Left colon (tissue), 2 donors: ENCODE measurements at regions not wholly inside any gene's neighbourhood (a gene's known extent, or its start where the extent isn't known, plus 50 kb on each side); places are given as distances from the start of the nearest gene placed in this dataset.

ENCODE experiments used
- ATAC-seq: fragments of 200-7000 bp; cut with Tn5 transposase; one replicate; pipeline ENCODE4 v1.9.1; 2020; ENCODE audit warnings: mild to moderate bottlenecking, moderate library complexity
- DNase-seq, 2 donors: peaks; one replicate each; pipeline ENCODE4 v3.0.0-alpha.2; 2020
- intact Hi-C, 2 donors: fragments of 100-400 bp; cut with DNase I in 1 of 2; cut with micrococcal nuclease in 1 of 2; formaldehyde crosslinking; loops; one replicate each; pipeline versions ENCODE4 v1.11.2 to v1.14.0; 2022; cut with DNase I, micrococcal nuclease
- donor health status: DM: no; HTN: no; CAD: no.
- donor health status: DM: yes; HTN: yes; CAD: no.

GRCh38 chrX:69366183-69366582 lies 137.9 kb upstream of the NALF2 start:
- intact Hi-C loops, result no loop called here
- ATAC-seq (no peak), DNase-seq (no peak)

GRCh38 chrX:69365755-69366154 lies 138.4 kb upstream of the NALF2 start:
- ATAC-seq, result no peak
- intact Hi-C loops, result no loop called here
- DNase-seq, result no peak

- no peak for DNase-seq
- ATAC-seq, result no peak
- intact Hi-C loops, result no loop called here
These were observed 138.8 kb upstream of the NALF2 start for GRCh38 chrX:69365349-69365748.

DNA sequence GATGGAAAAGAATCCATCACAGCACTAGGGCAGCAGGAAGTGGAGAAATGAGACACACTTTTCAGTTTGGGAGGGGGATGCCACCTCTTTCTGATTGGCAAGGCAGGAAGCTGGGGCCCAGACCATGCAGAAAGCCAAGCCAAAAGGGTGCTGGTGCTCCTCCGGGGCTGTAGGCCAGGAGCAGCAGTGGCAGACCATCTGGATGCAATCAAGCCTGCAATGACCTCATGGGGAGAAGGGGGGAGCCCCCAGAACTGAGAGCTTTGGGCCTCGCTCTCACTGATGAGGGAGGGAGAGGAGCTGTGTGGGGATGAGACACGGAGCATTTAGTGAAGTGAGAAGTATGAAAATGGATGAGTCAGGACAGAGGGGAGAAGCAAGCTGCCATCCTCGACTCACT lies 141.3 kb upstream of the NALF2 start:
- ATAC-seq (no peak), DNase-seq (peak in 1 of 2 donors; percentile 11)
- intact Hi-C loops, result no loop called here

GRCh38 chrX:69362354-69362753 lies 141.8 kb upstream of the NALF2 start:
- ATAC-seq, result no peak
- intact Hi-C loops, result no loop called here
- no peak for DNase-seq

DNA sequence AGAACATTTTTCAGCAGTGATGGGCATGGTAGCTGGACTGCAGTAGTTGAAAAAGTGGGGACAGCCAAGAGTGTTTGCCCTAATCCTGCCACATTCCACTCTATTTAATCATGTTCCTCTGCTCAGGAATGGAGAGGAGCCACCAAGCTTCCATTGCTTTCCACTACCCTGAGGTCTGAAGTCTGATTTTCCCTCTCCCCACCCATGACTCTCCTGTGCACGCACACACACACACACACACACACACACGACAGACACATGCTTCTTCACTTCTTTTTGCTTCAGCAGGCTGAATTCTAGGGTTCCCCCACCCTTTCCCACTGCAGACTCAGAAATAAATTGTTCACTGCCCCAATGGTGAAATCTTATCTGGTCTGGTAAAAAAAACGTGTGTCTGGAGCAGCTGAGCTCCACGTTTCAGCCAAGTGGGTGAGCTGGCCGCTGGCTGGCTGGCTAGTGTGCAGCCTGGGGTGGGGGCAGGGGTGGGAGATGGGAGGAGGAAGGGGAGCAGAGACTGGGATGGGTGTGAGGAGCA lies 142.7 kb upstream of the NALF2 start:
- DNase-seq, result no peak
- intact Hi-C loops, result no loop called here
- no peak for ATAC-seq

GRCh38 chrX:69357317-69357716 lies 146.8 kb upstream of the NALF2 start:
- ATAC-seq (no peak), DNase-seq (no peak)
- intact Hi-C loops, result no loop called here

DNA sequence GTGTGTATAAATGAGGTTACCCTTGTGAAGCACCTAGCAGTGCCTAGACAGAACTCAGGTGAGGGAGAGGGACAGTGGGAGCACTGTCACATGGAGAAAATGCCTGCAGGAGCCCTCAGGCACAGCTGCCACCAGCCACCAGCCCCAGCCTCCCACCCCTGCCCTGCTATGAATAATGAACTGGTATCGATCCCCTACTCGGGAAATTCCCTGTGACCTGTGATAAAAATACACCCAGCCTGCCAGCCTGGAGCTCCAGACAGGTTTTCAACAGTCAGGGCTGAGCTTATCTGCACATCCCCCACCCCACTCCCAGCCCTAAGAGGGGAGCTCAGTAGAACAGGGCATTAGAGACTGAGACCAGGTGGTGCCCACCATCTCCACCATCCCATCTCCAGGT lies 159.6 kb upstream of the PJA1 start:
- DNase-seq, result no peak
- ATAC-seq, result no peak
- intact Hi-C loops, result no loop called here

DNA sequence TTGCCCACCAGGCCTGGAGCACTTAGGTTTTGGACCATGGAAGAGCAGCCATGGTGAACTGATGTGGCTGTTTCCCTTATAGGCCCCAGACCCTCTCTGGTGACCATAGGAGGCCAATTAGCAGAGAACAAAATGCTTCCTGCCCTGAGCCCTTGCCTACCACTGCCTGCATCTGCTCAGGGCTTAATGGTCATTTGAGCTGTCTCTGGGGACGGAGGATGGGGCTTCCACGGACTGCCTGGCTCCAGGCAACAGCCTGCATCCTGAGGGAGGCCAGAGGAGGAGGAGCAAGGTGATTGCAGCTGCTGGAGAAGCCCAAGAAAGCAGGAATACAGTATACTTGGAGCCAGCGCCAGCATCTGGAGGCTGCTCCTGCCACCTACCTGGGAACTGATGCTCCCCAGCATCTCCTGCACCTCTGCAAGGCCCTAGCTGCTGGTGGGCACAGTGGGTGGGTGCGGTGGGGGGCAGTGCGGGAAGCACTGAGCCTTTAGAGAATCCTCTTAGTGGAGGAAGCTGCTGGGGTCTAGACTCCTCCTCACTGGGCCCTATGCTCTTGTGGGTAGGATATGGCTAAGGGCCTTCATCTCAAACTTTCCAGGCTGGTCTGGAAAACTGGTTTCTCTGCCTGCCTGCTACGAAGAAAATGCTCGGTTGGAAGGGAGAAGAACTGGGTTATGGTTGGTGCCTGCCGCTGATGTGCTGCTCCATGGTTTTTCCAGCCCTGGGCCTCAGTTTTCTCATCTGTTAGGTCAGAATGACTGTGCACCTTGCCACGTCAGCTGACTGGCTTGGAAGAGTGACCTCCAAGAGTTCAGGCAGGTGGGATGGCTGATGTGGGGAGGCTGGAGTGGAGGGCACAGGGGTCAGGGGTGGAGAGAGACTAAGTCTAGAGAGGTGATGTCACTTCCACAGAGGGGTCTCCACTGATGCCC lies 158.8 kb upstream of the PJA1 start:
- intact Hi-C loops, result no loop called here
- no peak for DNase-seq
- ATAC-seq, result no peak

- ATAC-seq, result no peak
- intact Hi-C loops, result no loop called here
- no peak for DNase-seq
These were observed 156.5 kb upstream of the PJA1 start for GRCh38 chrX:69321789-69322188.

GRCh38 chrX:69321006-69321655 lies 155.9 kb upstream of the PJA1 start:
- ATAC-seq, result no peak
- intact Hi-C loops, result no loop called here

GRCh38 chrX:69320116-69320515 lies 154.9 kb upstream of the PJA1 start:
- ATAC-seq (no peak), DNase-seq (no peak)
- intact Hi-C loops, result no loop called here

More at GRCh38 chrX:69321006-69321655, 155.9 kb upstream of the PJA1 start:
- DNase-seq, result no peak

GRCh38 chrX:69319376-69319775 lies 154.1 kb upstream of the PJA1 start:
- ATAC-seq (no peak), DNase-seq (no peak)
- intact Hi-C loops, result no loop called here

DNA sequence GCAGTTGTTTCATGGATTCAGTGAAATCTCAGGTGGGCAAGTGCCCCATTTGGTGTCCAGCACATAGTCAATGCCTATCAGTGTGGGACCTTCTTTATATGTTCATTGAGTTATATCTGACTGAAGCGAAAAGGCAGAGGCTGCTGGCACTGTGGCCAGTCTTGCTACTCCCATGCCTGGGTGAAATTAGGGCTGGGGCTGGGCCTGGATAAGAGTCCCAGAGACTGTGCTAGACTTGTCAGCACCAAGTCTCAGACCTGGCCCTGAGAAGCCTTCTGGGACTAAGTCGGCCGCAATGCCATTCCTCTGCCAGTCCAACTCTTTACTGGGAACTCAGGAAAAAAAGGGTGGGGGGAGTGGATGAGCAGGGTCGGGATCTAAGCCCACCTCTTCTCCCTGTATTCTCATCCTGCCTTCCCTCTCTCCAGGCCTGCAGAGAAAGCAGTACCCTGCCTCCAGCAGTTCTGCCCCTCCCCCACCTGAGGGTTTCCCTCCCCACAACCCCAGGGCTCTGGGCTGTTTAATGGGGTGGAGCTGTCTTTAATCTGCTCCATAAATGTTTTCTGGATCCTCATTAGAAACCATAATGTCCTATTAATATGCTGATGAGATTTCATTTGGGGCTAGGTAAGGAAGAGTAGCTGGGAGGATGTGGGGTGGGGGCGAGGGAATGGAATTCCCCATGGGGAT lies 153.5 kb upstream of the PJA1 start:
- ATAC-seq (no peak), DNase-seq (no peak)
- intact Hi-C loops, result no loop called here

DNA sequence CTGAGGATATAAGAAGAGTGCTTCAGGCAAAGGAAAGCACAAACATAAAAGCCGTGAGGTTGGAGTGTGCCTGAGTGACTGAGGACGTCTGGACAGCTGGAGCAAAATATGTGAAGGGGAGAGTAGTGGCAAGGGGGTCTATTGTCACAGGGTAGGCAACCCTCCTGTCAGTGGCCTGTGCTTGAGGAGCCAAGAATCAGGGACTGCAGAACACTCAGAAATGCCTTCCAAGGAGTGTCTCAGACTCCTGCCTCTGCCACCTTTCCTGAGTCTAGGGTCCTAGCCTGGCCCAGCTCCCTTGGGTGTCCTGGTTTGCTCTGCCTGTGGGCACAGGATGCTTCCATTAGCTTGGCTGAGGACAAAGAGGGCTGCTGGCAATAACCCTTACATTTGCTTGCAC lies 152.5 kb upstream of the PJA1 start:
- ATAC-seq (no peak), DNase-seq (no peak)
- intact Hi-C loops, result no loop called here

- DNase-seq (no peak), ATAC-seq (no peak)
- intact Hi-C loops, result no loop called here
These were observed 149.4 kb upstream of the PJA1 start for GRCh38 chrX:69314436-69315348.

DNA sequence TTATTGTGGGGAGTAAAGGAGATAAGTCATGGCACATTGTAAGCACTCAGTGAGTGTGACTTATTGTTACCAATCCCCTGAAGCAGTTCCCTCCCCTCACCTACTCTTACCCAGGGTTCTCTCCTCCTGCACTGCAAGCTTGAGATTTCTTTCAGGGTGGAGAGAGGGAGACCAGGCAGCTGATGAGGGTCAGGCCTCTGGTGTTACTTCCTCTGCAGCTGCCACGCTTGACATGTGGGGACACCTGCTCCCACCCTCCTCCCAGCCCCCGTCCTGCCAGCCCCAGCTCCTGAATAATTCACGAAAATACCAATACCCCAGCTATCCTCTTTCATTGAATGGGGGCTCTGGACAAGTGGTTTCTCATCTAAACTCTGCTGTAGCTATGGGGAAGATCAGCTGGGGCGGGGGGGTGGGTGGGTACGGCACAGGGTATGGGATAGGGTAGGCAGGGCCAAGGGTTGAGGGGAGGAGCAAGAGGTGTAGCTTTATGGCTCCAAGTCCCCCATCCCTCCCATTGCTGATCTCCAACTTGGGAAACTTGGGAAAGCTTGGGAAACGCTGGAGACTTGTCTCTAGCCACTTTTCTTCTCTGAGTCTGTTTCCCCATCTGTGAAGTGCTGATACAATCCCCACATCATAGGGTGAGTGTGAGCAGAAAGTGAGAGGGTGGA lies 148.5 kb upstream of the PJA1 start:
- no peak for DNase-seq
- intact Hi-C loops, result no loop called here

More for the DNA sequence above, 148.5 kb upstream of the PJA1 start:
- no peak for ATAC-seq
